Peyer's patch (tissue), 4 donors: ENCODE measurements at regions not wholly inside any gene's neighbourhood (a gene's known extent, or its start where the extent isn't known, plus 50 kb on each side); places are given as distances from the start of the nearest gene placed in this dataset.

ENCODE experiments used
- DNase-seq, 3 donors: peaks; one replicate each; pipeline ENCODE4 v3.0.0-alpha.2; 2017 to 2019
- H3K27ac ChIP-seq, 4 donors: fragments of 200-600 bp; sonication (generic); one replicate each; pipeline ENCODE4 v1.5.1; 2016 to 2019
- H3K27me3 ChIP-seq, 2 donors: fragments of 200-600 bp; sonication (generic); one replicate each; pipeline ENCODE4 v1.5.1; 2019
- H3K36me3 ChIP-seq, 3 donors: fragments of 200-600 bp; sonication (generic); one replicate each; pipeline ENCODE4 v1.5.1; 2016 to 2019
- H3K4me1 ChIP-seq, 4 donors: fragments of 200-600 bp; sonication (generic); one replicate each; pipeline ENCODE4 v1.5.1; 2016 to 2019
- H3K4me3 ChIP-seq, 4 donors: fragments of 200-600 bp; sonication (generic); 1 replicate in 3 of 4; 2 replicates in 1 of 4; pipeline ENCODE4 v1.5.1; 2016 to 2019; ENCODE audit warnings: mild to moderate bottlenecking in 1 of 4
- H3K9me3 ChIP-seq, 4 donors: fragments of 200-600 bp; sonication (generic); one replicate each; pipeline ENCODE4 v1.5.1; 2016 to 2019; ENCODE audit warnings: mild to moderate bottlenecking in 1 of 4
- CTCF ChIP-seq, 6 experiments: fragments of 450-650 bp in 4 of 6; fragments of 200-600 bp in 2 of 6; sonication (generic) in 1 of 6; IDR thresholded peaks; one replicate each; pipeline ENCODE4 v1.5.1; 2017 to 2019; ENCODE audit warnings: antibody characterized with exemption in 6 of 6, mild to moderate bottlenecking in 3 of 6, moderate library complexity in 1 of 6
- POLR2A ChIP-seq, 2 donors: fragments of 450-650 bp; IDR thresholded peaks; one replicate each; pipeline ENCODE4 v1.5.1; 2017; ENCODE audit warnings: antibody characterized with exemption in 2 of 2, mild to moderate bottlenecking in 2 of 2, moderate library complexity in 2 of 2

- no peaks in the 10 kb centered on the region for H3K4me1 ChIP-seq
- TF ChIP-seq CTCF (IDR thresholded peaks at IDR 0.05) (no peak), POLR2A (IDR thresholded peaks at IDR 0.05) (no peak)
- H3K27me3 ChIP-seq, result no peaks in the 10 kb centered on the region
These were observed 225.2 kb downstream of the MAF start for GRCh38 chr16:79375351-79375750.

GRCh38 chr16:79372503-79373184 is 227.9 kb downstream of the MAF start:
- H3K4me1 ChIP-seq, result no peaks in the 10 kb centered on the region
- no peaks in the 10 kb centered on the region for H3K36me3 ChIP-seq
- no peak overlapping the region for H3K4me3 ChIP-seq
- TF ChIP-seq POLR2A (IDR thresholded peaks at IDR 0.05) (no peak), CTCF (IDR thresholded peaks at IDR 0.05) (no peak)
- peaks cover 0 to 6% (median 0%) of the 10 kb centered on the region in 4 donors for H3K9me3 ChIP-seq
- no peaks in the 10 kb centered on the region for H3K27me3 ChIP-seq
- DNase-seq, result no peak
- H3K27ac ChIP-seq, result no peak overlapping the region

More at GRCh38 chr16:79375351-79375750, 225.2 kb downstream of the MAF start:
- Histone ChIP-seq H3K9me3 (peaks cover 0 to 6% (median 0%) of the 10 kb centered on the region in 4 donors), H3K4me3 (no peak overlapping the region), H3K27ac (no peak overlapping the region), H3K36me3 (no peaks in the 10 kb centered on the region)
- DNase-seq, result no peak

DNA sequence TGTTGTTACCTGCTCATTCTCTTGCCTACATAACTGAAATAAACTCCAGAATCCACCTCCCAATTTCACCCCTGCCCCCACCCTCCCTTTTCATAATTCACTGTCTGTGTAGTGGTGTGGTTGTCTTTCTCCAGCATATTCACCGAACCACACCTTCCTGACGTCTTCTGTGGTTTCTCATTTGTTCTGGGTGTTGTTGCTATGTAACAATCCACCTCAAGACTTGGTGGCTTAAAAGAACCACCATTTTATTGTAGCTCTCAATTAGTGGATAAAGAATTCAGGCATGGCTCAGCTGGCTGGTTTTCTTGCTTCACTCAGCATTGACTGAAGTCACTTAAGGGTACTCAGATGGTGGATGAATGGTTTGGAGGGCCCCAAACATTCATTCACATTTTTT is 229.8 kb downstream of the MAF start:
- H3K27me3 ChIP-seq, result no peaks in the 10 kb centered on the region
- no peaks in the 10 kb centered on the region for H3K36me3 ChIP-seq
- peaks cover 0 to 6% (median 0%) of the 10 kb centered on the region in 4 donors for H3K9me3 ChIP-seq
- no peak overlapping the region for H3K27ac ChIP-seq
- no peaks in the 10 kb centered on the region for H3K4me1 ChIP-seq
- DNase-seq, result no peak
- H3K4me3 ChIP-seq, result no peak overlapping the region
- no peak for TF ChIP-seq POLR2A (IDR thresholded peaks at IDR 0.05)
- no peak for TF ChIP-seq CTCF (IDR thresholded peaks at IDR 0.05)

- no peak overlapping the region for H3K27ac ChIP-seq
- DNase-seq, result no peak
- no peaks in the 10 kb centered on the region for H3K36me3 ChIP-seq
- H3K4me3 ChIP-seq, result no peak overlapping the region
- H3K4me1 ChIP-seq, result no peaks in the 10 kb centered on the region
- no peaks in the 10 kb centered on the region for H3K27me3 ChIP-seq
- H3K9me3 ChIP-seq, result peaks cover 0 to 6% (median 0%) of the 10 kb centered on the region in 4 donors
- no peak for TF ChIP-seq POLR2A (IDR thresholded peaks at IDR 0.05)
- no peak for TF ChIP-seq CTCF (IDR thresholded peaks at IDR 0.05)
These were observed 230.7 kb downstream of the MAF start for GRCh38 chr16:79369796-79370195.

- Histone ChIP-seq H3K27me3 (no peaks in the 10 kb centered on the region), H3K27ac (no peak overlapping the region), H3K9me3 (peaks cover 0 to 6% (median 0%) of the 10 kb centered on the region in 4 donors), H3K4me3 (no peak overlapping the region), H3K36me3 (no peaks in the 10 kb centered on the region), H3K4me1 (no peaks in the 10 kb centered on the region)
- no peak for TF ChIP-seq CTCF (IDR thresholded peaks at IDR 0.05)
- TF ChIP-seq POLR2A (IDR thresholded peaks at IDR 0.05), result no peak
- no peak for DNase-seq
These were observed 232.7 kb downstream of the MAF start for GRCh38 chr16:79367822-79368221.
